Transverse colon (tissue), 4 donors: ENCODE measurements at regions not wholly inside any gene's neighbourhood (a gene's known extent, or its start where the extent isn't known, plus 50 kb on each side); places are given as distances from the start of the nearest gene placed in this dataset.

ENCODE experiments used
- POLR2AphosphoS5 ChIP-seq, 3 donors: sonication (generic); formaldehyde crosslinking; IDR thresholded peaks; one replicate each; pipeline ENCODE4 v1.6.1; 2016; ENCODE audit warnings: antibody characterized with exemption in 3 of 3
- TF ChIP-seq, protein P1 (sequence below), 5 experiments: fragments of 200-600 bp in 3 of 5; fragments of 450-650 bp in 2 of 5; sonication (generic) in 3 of 5; IDR thresholded peaks; 1 replicate in 2 of 5; 2 replicates in 3 of 5; pipeline ENCODE4 v1.5.1; 2016 to 2017; ENCODE audit warnings: antibody characterized with exemption in 5 of 5, inconsistent platforms in 3 of 5, mild to moderate bottlenecking in 2 of 5, moderate library complexity in 1 of 5

DNA sequence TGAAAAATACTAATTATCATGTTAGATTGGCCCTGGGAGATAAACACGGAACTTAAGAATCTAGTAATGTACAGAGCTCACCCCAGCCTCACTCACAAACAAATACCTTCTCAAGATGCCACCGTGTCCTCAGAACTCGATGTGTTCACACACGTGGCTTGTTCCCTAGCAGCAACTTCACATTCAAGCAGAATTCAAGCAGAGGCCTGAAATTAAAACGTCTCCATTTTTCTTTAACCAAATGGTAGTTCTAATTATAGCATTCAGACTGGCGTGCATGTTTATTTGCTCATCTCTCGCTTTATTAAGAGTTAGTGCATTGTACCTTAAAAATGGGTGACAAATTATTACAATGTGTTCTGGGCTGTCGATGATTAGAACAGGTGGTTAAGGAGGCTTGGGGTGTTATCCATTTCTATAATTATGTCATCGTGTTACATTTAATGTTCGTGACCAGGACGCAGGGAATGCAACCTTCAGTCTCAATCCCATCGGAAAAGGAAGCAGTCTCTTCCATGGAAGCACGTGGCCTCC lies 57.3 kb upstream of the SLC66A3 start:
- TF ChIP-seq, protein P1, sequence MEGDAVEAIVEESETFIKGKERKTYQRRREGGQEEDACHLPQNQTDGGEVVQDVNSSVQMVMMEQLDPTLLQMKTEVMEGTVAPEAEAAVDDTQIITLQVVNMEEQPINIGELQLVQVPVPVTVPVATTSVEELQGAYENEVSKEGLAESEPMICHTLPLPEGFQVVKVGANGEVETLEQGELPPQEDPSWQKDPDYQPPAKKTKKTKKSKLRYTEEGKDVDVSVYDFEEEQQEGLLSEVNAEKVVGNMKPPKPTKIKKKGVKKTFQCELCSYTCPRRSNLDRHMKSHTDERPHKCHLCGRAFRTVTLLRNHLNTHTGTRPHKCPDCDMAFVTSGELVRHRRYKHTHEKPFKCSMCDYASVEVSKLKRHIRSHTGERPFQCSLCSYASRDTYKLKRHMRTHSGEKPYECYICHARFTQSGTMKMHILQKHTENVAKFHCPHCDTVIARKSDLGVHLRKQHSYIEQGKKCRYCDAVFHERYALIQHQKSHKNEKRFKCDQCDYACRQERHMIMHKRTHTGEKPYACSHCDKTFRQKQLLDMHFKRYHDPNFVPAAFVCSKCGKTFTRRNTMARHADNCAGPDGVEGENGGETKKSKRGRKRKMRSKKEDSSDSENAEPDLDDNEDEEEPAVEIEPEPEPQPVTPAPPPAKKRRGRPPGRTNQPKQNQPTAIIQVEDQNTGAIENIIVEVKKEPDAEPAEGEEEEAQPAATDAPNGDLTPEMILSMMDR (IDR thresholded peaks at IDR 0.05), result no peak
- no peak for TF ChIP-seq POLR2AphosphoS5 (IDR thresholded peaks at IDR 0.05)
